GM10266 (cell line): ENCODE measurements at regions not wholly inside any gene's neighbourhood (a gene's known extent, or its start where the extent isn't known, plus 50 kb on each side); places are given as distances from the start of the nearest gene placed in this dataset.

ENCODE experiments used
- DNase-seq: peaks from one replicate; pipeline ENCODE4 v3.0.0; 2012; ENCODE audit errors: extremely low spot score
- TF ChIP-seq, protein P1 (sequence below): IDR thresholded peaks from 2 replicates; pipeline ENCODE4 v1.5.1; 2012; ENCODE audit warnings: mild to moderate bottlenecking, low read depth; ENCODE audit not compliant: control insufficient read depth, insufficient read depth; ENCODE audit errors: missing control alignments

- TF ChIP-seq, protein P1, sequence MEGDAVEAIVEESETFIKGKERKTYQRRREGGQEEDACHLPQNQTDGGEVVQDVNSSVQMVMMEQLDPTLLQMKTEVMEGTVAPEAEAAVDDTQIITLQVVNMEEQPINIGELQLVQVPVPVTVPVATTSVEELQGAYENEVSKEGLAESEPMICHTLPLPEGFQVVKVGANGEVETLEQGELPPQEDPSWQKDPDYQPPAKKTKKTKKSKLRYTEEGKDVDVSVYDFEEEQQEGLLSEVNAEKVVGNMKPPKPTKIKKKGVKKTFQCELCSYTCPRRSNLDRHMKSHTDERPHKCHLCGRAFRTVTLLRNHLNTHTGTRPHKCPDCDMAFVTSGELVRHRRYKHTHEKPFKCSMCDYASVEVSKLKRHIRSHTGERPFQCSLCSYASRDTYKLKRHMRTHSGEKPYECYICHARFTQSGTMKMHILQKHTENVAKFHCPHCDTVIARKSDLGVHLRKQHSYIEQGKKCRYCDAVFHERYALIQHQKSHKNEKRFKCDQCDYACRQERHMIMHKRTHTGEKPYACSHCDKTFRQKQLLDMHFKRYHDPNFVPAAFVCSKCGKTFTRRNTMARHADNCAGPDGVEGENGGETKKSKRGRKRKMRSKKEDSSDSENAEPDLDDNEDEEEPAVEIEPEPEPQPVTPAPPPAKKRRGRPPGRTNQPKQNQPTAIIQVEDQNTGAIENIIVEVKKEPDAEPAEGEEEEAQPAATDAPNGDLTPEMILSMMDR, result no peak
These were observed 71.5 kb upstream of the NR5A2 start for GRCh38 chr1:199956005-199956404.

DNA sequence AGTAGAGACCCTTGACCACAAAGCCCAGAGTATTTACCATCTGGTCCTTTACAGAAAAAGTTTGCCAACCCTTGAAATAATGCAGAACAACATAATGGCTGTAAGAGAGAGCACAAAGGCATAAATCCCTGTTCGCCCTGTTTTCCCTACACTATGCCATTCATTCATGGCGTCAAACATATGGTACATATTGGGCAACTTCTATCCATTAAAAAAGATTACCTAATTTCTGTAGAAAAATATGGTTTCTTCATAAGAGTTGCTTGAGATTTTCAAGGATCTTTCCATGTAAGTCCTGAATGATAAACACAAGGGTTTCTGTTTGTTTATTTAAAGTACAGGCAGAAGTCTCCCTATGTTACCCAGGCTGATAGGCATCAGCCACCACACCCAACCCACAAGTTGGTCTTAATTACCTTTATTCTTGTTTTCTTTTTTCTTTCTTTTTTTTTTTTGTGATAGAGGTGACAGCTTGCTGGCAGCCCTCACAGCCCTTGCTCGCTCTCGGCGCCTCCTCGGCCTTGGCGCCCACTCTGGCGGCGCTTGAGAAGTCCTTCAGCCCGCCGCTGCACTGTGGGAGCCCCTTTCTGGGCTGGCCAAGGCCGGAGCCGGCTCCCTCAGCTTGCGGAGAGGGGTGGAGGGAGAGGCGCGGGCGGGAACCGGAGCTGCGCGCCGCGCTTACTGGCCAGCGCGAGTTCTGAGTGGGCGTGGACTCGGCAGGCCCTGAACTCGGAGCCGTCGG is 68.3 kb upstream of the NR5A2 start:
- no peak for DNase-seq
- TF ChIP-seq, protein P1, result no peak

More at GRCh38 chr1:199956005-199956404, 71.5 kb upstream of the NR5A2 start:
- no peak for DNase-seq

GRCh38 chr1:199959775-199960110 is 67.8 kb upstream of the NR5A2 start:
- no peak for DNase-seq
- TF ChIP-seq, protein P1, result no peak

DNA sequence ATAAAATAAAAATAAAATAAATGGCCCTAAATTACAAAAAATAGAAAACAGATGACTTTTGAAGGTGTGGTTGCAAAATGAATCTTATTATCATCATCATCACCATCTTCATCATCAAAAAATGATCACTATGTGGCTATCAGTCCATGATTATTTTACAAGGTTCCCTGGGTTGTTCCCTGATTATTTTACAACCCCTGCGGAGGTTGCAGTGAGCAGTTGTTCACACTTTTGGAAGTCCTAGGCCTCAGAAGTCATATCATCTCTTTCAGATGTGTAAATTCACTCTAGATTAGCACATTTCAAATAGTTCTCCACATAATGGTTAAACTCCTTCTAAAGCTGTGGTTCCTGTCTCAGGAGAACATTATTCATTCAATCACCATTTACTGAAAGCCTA is 57.4 kb upstream of the NR5A2 start:
- TF ChIP-seq, protein P1, result no peak
- no peak for DNase-seq

GRCh38 chr1:199976496-199977144 is 50.9 kb upstream of the NR5A2 start:
- no peak for DNase-seq
- TF ChIP-seq, protein P1, result no peak
